ENCODE measurements at regions not wholly inside any gene's neighbourhood (a gene's known extent, or its start where the extent isn't known, plus 50 kb on each side); places are given as distances from the start of the nearest gene placed in this dataset.

DNA sequence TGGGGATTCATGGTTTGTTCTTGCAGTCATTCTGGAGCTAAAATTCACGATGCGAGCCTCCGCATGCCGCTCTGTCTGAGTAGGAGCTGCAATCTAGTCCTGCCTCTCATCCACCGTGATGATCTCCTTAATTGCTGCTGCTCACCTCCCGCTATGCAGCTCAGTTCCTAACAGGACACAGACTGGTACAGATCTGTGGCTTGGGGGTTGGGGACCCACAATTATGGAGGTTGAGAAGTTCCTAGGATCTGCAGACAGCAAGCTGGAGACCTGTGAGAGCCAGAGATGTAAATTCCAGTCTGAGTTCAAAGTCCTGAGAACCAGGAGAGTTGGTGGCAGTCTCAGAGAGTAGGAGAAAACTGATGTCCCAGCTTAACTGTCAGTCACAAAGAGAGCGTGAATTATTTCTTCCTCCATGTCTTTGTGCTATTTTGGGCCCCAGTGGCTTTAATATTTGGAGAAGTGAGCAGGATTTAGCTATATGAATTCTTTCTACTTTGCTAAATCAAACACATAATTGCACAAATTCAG is 378.7 kb upstream of the MAN1A1 start:
- TF ChIP-seq CTCF (IDR thresholded peaks at IDR 0.05) = no peak
- TF ChIP-seq REST (IDR thresholded peaks at IDR 0.05; ENCODE audit: insufficient read depth in 1 of 2, low read depth in 2 of 2, low read length in 1 of 2) = no peak
- TF ChIP-seq POLR2AphosphoS5 (IDR thresholded peaks at IDR 0.05; ENCODE audit: low read depth, low read length) = no peak
- TF ChIP-seq TCF7L2 (IDR thresholded peaks at IDR 0.05; ENCODE audit: low read depth, low read length) = no peak
- no peak for TF ChIP-seq SIN3A (IDR thresholded peaks at IDR 0.05; ENCODE audit: borderline replicate concordance, insufficient read depth, low read depth, low read length)
